ENCODE measurements at regions not wholly inside any gene's neighbourhood (a gene's known extent, or its start where the extent isn't known, plus 50 kb on each side); places are given as distances from the start of the nearest gene placed in this dataset.

GRCh38 chr4:146029939-146030710 lies 91.5 kb upstream of the ZNF827 start:
- in situ Hi-C loops (cut with HindIII; ENCODE audit: low sequenced_read_pairs), result no loop called here

- in situ Hi-C loops (cut with HindIII; ENCODE audit: low sequenced_read_pairs), result no loop called here
These were observed 90.5 kb upstream of the ZNF827 start for GRCh38 chr4:146029147-146029546.

GRCh38 chr4:146027761-146028160 lies 89.1 kb upstream of the ZNF827 start:
- in situ Hi-C loops (cut with HindIII; ENCODE audit: low sequenced_read_pairs), result no loop called here

- in situ Hi-C loops (cut with HindIII; ENCODE audit: low sequenced_read_pairs), result no loop called here
These were observed 84.8 kb upstream of the ZNF827 start for GRCh38 chr4:146023334-146023967.

GRCh38 chr4:146022541-146022940 lies 83.9 kb upstream of the ZNF827 start:
- in situ Hi-C loops (cut with HindIII; ENCODE audit: low sequenced_read_pairs), result no loop called here

- in situ Hi-C loops (cut with HindIII; ENCODE audit: low sequenced_read_pairs), result no loop called here
These were observed 79.6 kb upstream of the ZNF827 start for GRCh38 chr4:146018247-146018646.

- in situ Hi-C loops (cut with HindIII; ENCODE audit: low sequenced_read_pairs), result no loop called here
These were observed 66.1 kb upstream of the ZNF827 start for GRCh38 chr4:146004730-146005129.

GRCh38 chr4:145988628-145989027 lies 50.0 kb upstream of the ZNF827 start:
- in situ Hi-C loops (cut with HindIII; ENCODE audit: low sequenced_read_pairs), result no loop called here
